ENCODE measurements at regions not wholly inside any gene's neighbourhood (a gene's known extent, or its start where the extent isn't known, plus 50 kb on each side); places are given as distances from the start of the nearest gene placed in this dataset.

DNA sequence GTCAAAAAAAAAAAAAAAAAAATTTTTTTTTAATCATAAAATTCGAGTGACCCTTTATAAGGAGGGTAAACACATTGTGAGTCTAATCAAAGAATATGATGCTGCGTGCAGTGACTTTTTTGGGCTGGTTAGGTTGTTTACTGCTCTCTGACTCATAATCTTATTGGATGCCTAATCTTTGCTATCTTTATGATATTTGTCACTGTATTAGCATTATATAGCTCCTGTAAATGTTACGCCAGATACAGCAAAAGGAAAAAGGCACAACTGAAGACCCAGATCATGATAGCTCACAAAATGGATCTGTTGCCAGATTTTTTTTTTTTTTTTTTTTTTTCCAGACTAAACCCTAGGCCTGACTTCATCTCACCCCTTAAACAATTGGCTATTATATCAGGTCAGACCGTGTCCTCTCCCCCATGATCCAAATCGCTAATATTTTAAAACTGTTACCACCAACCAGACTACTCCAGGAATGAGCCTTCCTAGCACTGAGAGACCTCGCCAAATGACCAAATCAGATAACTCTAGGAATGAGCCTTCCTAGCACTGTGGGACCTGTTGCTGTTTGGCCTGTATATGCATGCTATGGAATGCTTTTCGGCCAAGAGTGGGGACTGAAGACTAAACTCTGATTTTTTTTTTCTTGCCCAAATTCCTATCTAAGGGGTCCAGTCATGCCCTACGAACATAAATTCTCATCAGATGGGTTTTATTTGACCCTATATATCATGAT, 131.7 kb upstream of the MYO10 start:
- TF ChIP-seq EP300 (IDR thresholded peaks at IDR 0.05; ENCODE audit: borderline replicate concordance), result no peak
- TF ChIP-seq, protein P1, sequence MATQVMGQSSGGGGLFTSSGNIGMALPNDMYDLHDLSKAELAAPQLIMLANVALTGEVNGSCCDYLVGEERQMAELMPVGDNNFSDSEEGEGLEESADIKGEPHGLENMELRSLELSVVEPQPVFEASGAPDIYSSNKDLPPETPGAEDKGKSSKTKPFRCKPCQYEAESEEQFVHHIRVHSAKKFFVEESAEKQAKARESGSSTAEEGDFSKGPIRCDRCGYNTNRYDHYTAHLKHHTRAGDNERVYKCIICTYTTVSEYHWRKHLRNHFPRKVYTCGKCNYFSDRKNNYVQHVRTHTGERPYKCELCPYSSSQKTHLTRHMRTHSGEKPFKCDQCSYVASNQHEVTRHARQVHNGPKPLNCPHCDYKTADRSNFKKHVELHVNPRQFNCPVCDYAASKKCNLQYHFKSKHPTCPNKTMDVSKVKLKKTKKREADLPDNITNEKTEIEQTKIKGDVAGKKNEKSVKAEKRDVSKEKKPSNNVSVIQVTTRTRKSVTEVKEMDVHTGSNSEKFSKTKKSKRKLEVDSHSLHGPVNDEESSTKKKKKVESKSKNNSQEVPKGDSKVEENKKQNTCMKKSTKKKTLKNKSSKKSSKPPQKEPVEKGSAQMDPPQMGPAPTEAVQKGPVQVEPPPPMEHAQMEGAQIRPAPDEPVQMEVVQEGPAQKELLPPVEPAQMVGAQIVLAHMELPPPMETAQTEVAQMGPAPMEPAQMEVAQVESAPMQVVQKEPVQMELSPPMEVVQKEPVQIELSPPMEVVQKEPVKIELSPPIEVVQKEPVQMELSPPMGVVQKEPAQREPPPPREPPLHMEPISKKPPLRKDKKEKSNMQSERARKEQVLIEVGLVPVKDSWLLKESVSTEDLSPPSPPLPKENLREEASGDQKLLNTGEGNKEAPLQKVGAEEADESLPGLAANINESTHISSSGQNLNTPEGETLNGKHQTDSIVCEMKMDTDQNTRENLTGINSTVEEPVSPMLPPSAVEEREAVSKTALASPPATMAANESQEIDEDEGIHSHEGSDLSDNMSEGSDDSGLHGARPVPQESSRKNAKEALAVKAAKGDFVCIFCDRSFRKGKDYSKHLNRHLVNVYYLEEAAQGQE (IDR thresholded peaks at IDR 0.05; ENCODE audit: low read depth), result no peak

Data from Ishikawa (cell line).